NB4 (cell line): ENCODE measurements at regions not wholly inside any gene's neighbourhood (a gene's known extent, or its start where the extent isn't known, plus 50 kb on each side); places are given as distances from the start of the nearest gene placed in this dataset.

Experiments used
- MAX ChIP-seq: IDR thresholded peaks from 2 replicates; pipeline ENCODE4 v1.6.1; 2011; ENCODE audit warnings: low read depth, low read length
- MYC ChIP-seq: IDR thresholded peaks from 2 replicates; pipeline ENCODE4 v1.6.1; 2011; ENCODE audit warnings: low read depth, low read length
- POLR2A ChIP-seq: IDR thresholded peaks from 2 replicates; pipeline ENCODE4 v1.6.1; 2011; ENCODE audit warnings: mild to moderate bottlenecking; ENCODE audit not compliant: insufficient read length; ENCODE audit errors: extremely low read depth
- TF ChIP-seq, protein P1 (sequence below): IDR thresholded peaks from one replicate; pipeline ENCODE4 v1.5.1; 2012; ENCODE audit warnings: low read depth, low read length

GRCh38 chr2:239544143-239544917 lies 143.5 kb upstream of the HDAC4 start:
- TF ChIP-seq, protein P1, sequence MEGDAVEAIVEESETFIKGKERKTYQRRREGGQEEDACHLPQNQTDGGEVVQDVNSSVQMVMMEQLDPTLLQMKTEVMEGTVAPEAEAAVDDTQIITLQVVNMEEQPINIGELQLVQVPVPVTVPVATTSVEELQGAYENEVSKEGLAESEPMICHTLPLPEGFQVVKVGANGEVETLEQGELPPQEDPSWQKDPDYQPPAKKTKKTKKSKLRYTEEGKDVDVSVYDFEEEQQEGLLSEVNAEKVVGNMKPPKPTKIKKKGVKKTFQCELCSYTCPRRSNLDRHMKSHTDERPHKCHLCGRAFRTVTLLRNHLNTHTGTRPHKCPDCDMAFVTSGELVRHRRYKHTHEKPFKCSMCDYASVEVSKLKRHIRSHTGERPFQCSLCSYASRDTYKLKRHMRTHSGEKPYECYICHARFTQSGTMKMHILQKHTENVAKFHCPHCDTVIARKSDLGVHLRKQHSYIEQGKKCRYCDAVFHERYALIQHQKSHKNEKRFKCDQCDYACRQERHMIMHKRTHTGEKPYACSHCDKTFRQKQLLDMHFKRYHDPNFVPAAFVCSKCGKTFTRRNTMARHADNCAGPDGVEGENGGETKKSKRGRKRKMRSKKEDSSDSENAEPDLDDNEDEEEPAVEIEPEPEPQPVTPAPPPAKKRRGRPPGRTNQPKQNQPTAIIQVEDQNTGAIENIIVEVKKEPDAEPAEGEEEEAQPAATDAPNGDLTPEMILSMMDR = no peak
- TF ChIP-seq POLR2A = no peak
- no peak for TF ChIP-seq MAX
- TF ChIP-seq MYC = no peak
